ENCODE measurements at regions not wholly inside any gene's neighbourhood (a gene's known extent, or its start where the extent isn't known, plus 50 kb on each side); places are given as distances from the start of the nearest gene placed in this dataset.

- no peak for DNase-seq
These were observed 146.0 kb upstream of the RTL1 start for GRCh38 chr14:101049511-101049910.

GRCh38 chr14:101049942-101050341 is 146.4 kb upstream of the RTL1 start:
- DNase-seq, result no peak

GRCh38 chr14:101050901-101051490 is 147.5 kb upstream of the RTL1 start:
- DNase-seq, result no peak

- DNase-seq, result no peak
These were observed 151.1 kb upstream of the RTL1 start for GRCh38 chr14:101054671-101055070.

- no peak for DNase-seq
These were observed 151.7 kb upstream of the RTL1 start for GRCh38 chr14:101055106-101055662.

GRCh38 chr14:101055776-101056374 is 152.4 kb upstream of the RTL1 start:
- DNase-seq, result no peak

GRCh38 chr14:101056446-101056845 is 152.9 kb upstream of the RTL1 start:
- no peak for DNase-seq

- DNase-seq, result no peak
These were observed 153.9 kb upstream of the RTL1 start for GRCh38 chr14:101057394-101057793.

GRCh38 chr14:101058571-101058970 is 155.0 kb upstream of the RTL1 start:
- DNase-seq, result no peak

GRCh38 chr14:101060171-101060601 is 156.7 kb upstream of the RTL1 start:
- DNase-seq, result no peak

- DNase-seq, result no peak
These were observed 158.0 kb upstream of the RTL1 start for GRCh38 chr14:101061411-101062064.

- no peak for DNase-seq
These were observed 158.5 kb upstream of the RTL1 start for GRCh38 chr14:101062065-101062450.

- DNase-seq, result no peak
These were observed 159.1 kb upstream of the RTL1 start for GRCh38 chr14:101062601-101063000.

GRCh38 chr14:101063121-101063520 is 159.6 kb upstream of the RTL1 start:
- no peak for DNase-seq

- no peak for DNase-seq
These were observed 160.7 kb upstream of the RTL1 start for GRCh38 chr14:101064121-101064661.

- DNase-seq, result no peak
These were observed 161.2 kb upstream of the RTL1 start for GRCh38 chr14:101064718-101065117.

- DNase-seq, result no peak
These were observed 161.7 kb upstream of the RTL1 start for GRCh38 chr14:101065246-101065645.

- no peak for DNase-seq
These were observed 162.5 kb upstream of the RTL1 start for GRCh38 chr14:101065696-101066694.

- no peak for DNase-seq
These were observed 163.4 kb upstream of the RTL1 start for GRCh38 chr14:101066826-101067510.

GRCh38 chr14:101068313-101069227 is 165.0 kb upstream of the RTL1 start:
- DNase-seq, result no peak

- no peak for DNase-seq
These were observed 165.7 kb upstream of the RTL1 start for GRCh38 chr14:101069228-101069549.
